GM12878 (cell line): ENCODE measurements at regions not wholly inside any gene's neighbourhood (a gene's known extent, or its start where the extent isn't known, plus 50 kb on each side); places are given as distances from the start of the nearest gene placed in this dataset.
A peak's percentile ranks its signal among the peaks of the same experiment; 100 is the strongest.

Experiments
- DPF2 ChIP-seq: fragments of 450-650 bp; IDR thresholded peaks from 2 replicates; pipeline ENCODE4 v1.6.1; 2017; ENCODE audit warnings: mild to moderate bottlenecking
- REST ChIP-seq: IDR thresholded peaks from 2 replicates; pipeline ENCODE4 v1.6.1; 2012; ENCODE audit warnings: mild to moderate bottlenecking, low read depth, low read length
- SIX5 ChIP-seq: IDR thresholded peaks from 2 replicates; pipeline ENCODE4 v1.6.1; 2011; ENCODE audit warnings: mild to moderate bottlenecking, low read depth, low read length, moderate library complexity; ENCODE audit not compliant: severe bottlenecking
- TCF7 ChIP-seq: IDR thresholded peaks from 2 replicates; pipeline ENCODE4 v1.6.1; 2014; ENCODE audit warnings: antibody characterized with exemption, borderline replicate concordance
- ZBED1 ChIP-seq: IDR thresholded peaks from 2 replicates; pipeline ENCODE4 v1.6.1; 2016; ENCODE audit warnings: borderline replicate concordance
- TF ChIP-seq, protein P1 (sequence below): IDR thresholded peaks from 2 replicates; pipeline ENCODE4 v1.6.1; 2011; ENCODE audit warnings: mild to moderate bottlenecking, low read depth, low read length, moderate library complexity; ENCODE audit not compliant: insufficient replicate concordance
- TF ChIP-seq, protein P2 (sequence below), 3 experiments: IDR thresholded peaks in 2 of 3; conservative IDR thresholded peaks in 1 of 3; 2 replicates each; pipeline ENCODE4 v1.5.1; 2011; ENCODE audit warnings: low read depth in 3 of 3, low read length in 3 of 3, mild to moderate bottlenecking in 3 of 3, control low read depth in 2 of 3, moderate library complexity in 2 of 3, inconsistent platforms in 1 of 3, mixed read lengths in 1 of 3; ENCODE audit not compliant: control insufficient read depth in 2 of 3, insufficient read depth in 1 of 3; ENCODE audit errors: extremely low read depth in 1 of 3

DNA sequence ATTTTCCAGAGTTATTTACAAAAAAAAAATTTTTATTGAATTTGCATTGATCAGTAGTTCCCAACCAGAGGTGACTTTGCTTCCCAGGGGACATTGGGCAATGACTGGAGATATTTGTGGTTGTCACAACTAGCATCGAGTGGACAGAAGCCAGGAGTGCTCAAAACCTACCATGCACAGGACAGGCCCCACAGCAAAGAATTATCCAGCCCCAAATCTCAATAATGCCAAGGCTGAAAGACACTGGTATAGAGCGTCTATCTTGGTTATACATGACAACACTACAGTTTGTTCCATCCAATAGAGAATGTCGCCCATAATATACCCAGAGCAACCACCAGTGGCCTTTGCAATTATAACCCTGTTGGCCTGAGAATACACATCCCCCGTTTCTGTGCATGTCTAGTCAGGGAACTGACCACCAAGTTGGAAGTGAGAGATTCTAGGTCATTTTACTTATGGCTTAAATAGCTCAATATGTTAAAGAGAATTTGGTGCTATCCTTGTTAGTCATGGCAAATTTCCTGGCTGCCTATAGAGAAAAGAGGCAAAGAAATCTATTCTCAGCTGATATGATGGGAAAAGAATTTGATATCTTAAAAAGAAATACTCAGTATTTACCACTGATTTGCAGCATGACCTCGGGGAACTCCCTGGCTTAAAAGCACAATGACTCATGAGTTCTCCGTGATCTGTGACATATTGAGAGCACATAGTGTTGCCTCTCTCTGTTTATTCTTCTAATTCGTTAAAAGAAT is 76.0 kb upstream of the ADTRP start (continued):
- TF ChIP-seq REST (no peak), TCF7 (no peak), SIX5 (no peak), DPF2 (peak; percentile 45; the same call in 1 of the 2 replicates), ZBED1 (no peak)
- TF ChIP-seq, protein P1, sequence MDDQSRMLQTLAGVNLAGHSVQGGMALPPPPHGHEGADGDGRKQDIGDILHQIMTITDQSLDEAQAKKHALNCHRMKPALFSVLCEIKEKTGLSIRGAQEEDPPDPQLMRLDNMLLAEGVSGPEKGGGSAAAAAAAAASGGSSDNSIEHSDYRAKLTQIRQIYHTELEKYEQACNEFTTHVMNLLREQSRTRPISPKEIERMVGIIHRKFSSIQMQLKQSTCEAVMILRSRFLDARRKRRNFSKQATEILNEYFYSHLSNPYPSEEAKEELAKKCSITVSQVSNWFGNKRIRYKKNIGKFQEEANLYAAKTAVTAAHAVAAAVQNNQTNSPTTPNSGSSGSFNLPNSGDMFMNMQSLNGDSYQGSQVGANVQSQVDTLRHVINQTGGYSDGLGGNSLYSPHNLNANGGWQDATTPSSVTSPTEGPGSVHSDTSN, result no peak
- TF ChIP-seq, protein P2, sequence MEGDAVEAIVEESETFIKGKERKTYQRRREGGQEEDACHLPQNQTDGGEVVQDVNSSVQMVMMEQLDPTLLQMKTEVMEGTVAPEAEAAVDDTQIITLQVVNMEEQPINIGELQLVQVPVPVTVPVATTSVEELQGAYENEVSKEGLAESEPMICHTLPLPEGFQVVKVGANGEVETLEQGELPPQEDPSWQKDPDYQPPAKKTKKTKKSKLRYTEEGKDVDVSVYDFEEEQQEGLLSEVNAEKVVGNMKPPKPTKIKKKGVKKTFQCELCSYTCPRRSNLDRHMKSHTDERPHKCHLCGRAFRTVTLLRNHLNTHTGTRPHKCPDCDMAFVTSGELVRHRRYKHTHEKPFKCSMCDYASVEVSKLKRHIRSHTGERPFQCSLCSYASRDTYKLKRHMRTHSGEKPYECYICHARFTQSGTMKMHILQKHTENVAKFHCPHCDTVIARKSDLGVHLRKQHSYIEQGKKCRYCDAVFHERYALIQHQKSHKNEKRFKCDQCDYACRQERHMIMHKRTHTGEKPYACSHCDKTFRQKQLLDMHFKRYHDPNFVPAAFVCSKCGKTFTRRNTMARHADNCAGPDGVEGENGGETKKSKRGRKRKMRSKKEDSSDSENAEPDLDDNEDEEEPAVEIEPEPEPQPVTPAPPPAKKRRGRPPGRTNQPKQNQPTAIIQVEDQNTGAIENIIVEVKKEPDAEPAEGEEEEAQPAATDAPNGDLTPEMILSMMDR (IDR thresholded peaks at IDR 0.05 in 2 of 3, conservative IDR thresholded peaks at IDR 0.05 in 1 of 3; ENCODE audit: control insufficient read depth in 2 of 3, extremely low read depth in 1 of 3, insufficient read depth in 1 of 3, low read depth in 3 of 3, low read length in 3 of 3), result no peak
